Ureter (tissue), 1 donor: ENCODE measurements at regions not wholly inside any gene's neighbourhood (a gene's known extent, or its start where the extent isn't known, plus 50 kb on each side); places are given as distances from the start of the nearest gene placed in this dataset.
"Not testable (repeated sequence)": the region's sequence is repeated elsewhere in the genome, so short reads cannot be mapped to it uniquely, and the experiment has no call there.

Source experiments
- DNase-seq: peaks from one replicate; pipeline ENCODE4 v3.0.0-alpha.2; 2020; ENCODE audit warnings: low spot score
- donor health status: DM: yes; HTN: yes; CAD: no.

GRCh38 chr10:64573623-64574325, 1052.6 kb downstream of the REEP3 start:
- DNase-seq = no peak

- DNase-seq = no peak
Observed at GRCh38 chr10:64574371-64574770, 1053.2 kb downstream of the REEP3 start.

- no peak for DNase-seq
Observed at GRCh38 chr10:64576497-64576896, 1055.3 kb downstream of the REEP3 start.

GRCh38 chr10:64578757-64579156, 1057.6 kb downstream of the REEP3 start:
- not testable (repeated sequence) for DNase-seq

- DNase-seq = no peak
Observed at GRCh38 chr10:64586934-64587503, 1065.8 kb downstream of the REEP3 start.

- no peak for DNase-seq
Observed at GRCh38 chr10:64594072-64594471, 1072.9 kb downstream of the REEP3 start.

- no peak for DNase-seq
Observed at GRCh38 chr10:64598600-64598999, 1077.4 kb downstream of the REEP3 start.

- no peak for DNase-seq
Observed at GRCh38 chr10:64601298-64601697, 1080.1 kb downstream of the REEP3 start.

GRCh38 chr10:64617085-64617484, 1095.9 kb downstream of the REEP3 start:
- DNase-seq = no peak

- no peak for DNase-seq
Observed at GRCh38 chr10:64619102-64619501, 1097.9 kb downstream of the REEP3 start.

- DNase-seq = no peak
Observed at GRCh38 chr10:64626924-64627323, 1105.7 kb downstream of the REEP3 start.

GRCh38 chr10:64630534-64630933, 1109.3 kb downstream of the REEP3 start:
- no peak for DNase-seq

- no peak for DNase-seq
Observed at GRCh38 chr10:64635906-64636305, 1114.7 kb downstream of the REEP3 start.

- no peak for DNase-seq
Observed at GRCh38 chr10:64636461-64636860, 1115.3 kb downstream of the REEP3 start.

- DNase-seq = no peak
Observed at GRCh38 chr10:64637939-64638338, 1116.7 kb downstream of the REEP3 start.

- no peak for DNase-seq
Observed at GRCh38 chr10:64648915-64649314, 1127.7 kb downstream of the REEP3 start.

GRCh38 chr10:64658528-64658927, 1137.3 kb downstream of the REEP3 start:
- no peak for DNase-seq

- no peak for DNase-seq
Observed at GRCh38 chr10:64659311-64659710, 1138.1 kb downstream of the REEP3 start.

- DNase-seq = no peak
Observed at GRCh38 chr10:64682043-64682442, 1160.8 kb downstream of the REEP3 start.

GRCh38 chr10:64690194-64690593, 1169.0 kb downstream of the REEP3 start:
- DNase-seq = no peak

GRCh38 chr10:64699244-64699643, 1178.0 kb downstream of the REEP3 start:
- DNase-seq = no peak

- not testable (repeated sequence) for DNase-seq
Observed at GRCh38 chr10:64702086-64702485, 1180.9 kb downstream of the REEP3 start.

GRCh38 chr10:64708884-64709681, 1187.9 kb downstream of the REEP3 start:
- DNase-seq = no peak
